Esophagus squamous epithelium (tissue), 5 donors: ENCODE measurements at regions not wholly inside any gene's neighbourhood (a gene's known extent, or its start where the extent isn't known, plus 50 kb on each side); places are given as distances from the start of the nearest gene placed in this dataset.

Source experiments
- DNase-seq: peaks from one replicate; lab custom pipeline; 2025; lab: John Stamatoyannopoulos, UW
- H3K27ac ChIP-seq, 4 donors: fragments of 200-600 bp; sonication (generic); one replicate each; pipeline ENCODE4 v1.5.1; 2016 to 2019; ENCODE audit warnings: mild to moderate bottlenecking in 1 of 4
- H3K27me3 ChIP-seq, 4 donors: fragments of 200-600 bp; sonication (generic); 1 replicate in 3 of 4; 2 replicates in 1 of 4; pipeline versions ENCODE4 v1.5.1 to v1.6.0; 2017 to 2021; ENCODE audit warnings: antibody characterized with exemption in 1 of 4
- H3K36me3 ChIP-seq, 3 donors: fragments of 200-600 bp; sonication (generic); one replicate each; pipeline ENCODE4 v1.5.1; 2016 to 2019
- H3K4me1 ChIP-seq, 3 donors: fragments of 200-600 bp; sonication (generic); one replicate each; pipeline ENCODE4 v1.5.1; 2017 to 2019
- H3K4me3 ChIP-seq, 4 donors: fragments of 200-600 bp; sonication (generic); 1 replicate in 3 of 4; 2 replicates in 1 of 4; pipeline ENCODE4 v1.5.1; 2016 to 2019; ENCODE audit warnings: mild to moderate bottlenecking in 2 of 4, moderate library complexity in 1 of 4
- H3K9me3 ChIP-seq, 3 donors: fragments of 200-600 bp; sonication (generic); one replicate each; pipeline ENCODE4 v1.5.1; 2016 to 2019
- POLR2A ChIP-seq, 4 donors: fragments of 450-650 bp; IDR thresholded peaks; one replicate each; pipeline ENCODE4 v1.6.1; 2017; ENCODE audit warnings: antibody characterized with exemption in 4 of 4, mild to moderate bottlenecking in 4 of 4, moderate library complexity in 3 of 4
- WGBS, 2 donors: methylation state at CpG; one replicate each; pipeline ENCODE4 v1.1.5; 2018; 5-methylcytosine and 5-hydroxymethylcytosine counted together
- intact Hi-C: fragments of 100-400 bp; cut with DNase I; formaldehyde crosslinking; loops from one replicate; pipeline ENCODE4 v1.15.0; 2022
- TF ChIP-seq, protein P1 (sequence below), 6 experiments: fragments of 450-650 bp in 4 of 6; fragments of 200-600 bp in 2 of 6; sonication (generic) in 2 of 6; IDR thresholded peaks; one replicate each; pipeline ENCODE4 v1.5.1; 2016 to 2019; ENCODE audit warnings: antibody characterized with exemption in 6 of 6, mild to moderate bottlenecking in 4 of 6, moderate library complexity in 4 of 6
- donor health status: DM: yes; HTN: yes; CAD: no.

DNA sequence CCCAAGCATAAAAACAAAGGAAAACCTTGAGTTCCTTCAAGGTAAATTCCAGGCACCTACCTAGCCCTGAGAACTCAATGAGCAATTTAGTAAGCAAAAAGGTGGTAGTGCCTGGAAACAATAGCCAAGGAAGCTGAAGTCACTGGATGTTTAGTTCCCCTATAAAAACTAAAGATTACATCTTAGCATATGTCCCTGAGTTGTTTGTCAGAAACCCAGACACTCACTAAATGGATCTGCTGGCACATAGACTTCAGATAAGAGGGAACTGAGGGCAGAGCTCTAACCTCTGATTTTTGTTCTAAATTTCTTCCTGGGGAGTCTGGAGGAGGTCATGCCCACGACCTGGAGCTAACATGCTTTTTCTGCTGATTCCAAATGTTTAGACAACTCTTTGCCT lies 532.8 kb upstream of the SALL1 start:
- H3K9me3 ChIP-seq: no peaks in the 10 kb centered on the region
- intact Hi-C loops: no loop called here
- H3K4me3 ChIP-seq: no peak overlapping the region
- H3K27ac ChIP-seq: no peak overlapping the region
- H3K27me3 ChIP-seq: no peaks in the 10 kb centered on the region
- WGBS, 2 donors: 22 to 29% methylated on average over 1 of the region's 1 CpG
- no peaks in the 10 kb centered on the region for H3K36me3 ChIP-seq
- no peak for TF ChIP-seq POLR2A (IDR thresholded peaks at IDR 0.05)
- TF ChIP-seq, protein P1, sequence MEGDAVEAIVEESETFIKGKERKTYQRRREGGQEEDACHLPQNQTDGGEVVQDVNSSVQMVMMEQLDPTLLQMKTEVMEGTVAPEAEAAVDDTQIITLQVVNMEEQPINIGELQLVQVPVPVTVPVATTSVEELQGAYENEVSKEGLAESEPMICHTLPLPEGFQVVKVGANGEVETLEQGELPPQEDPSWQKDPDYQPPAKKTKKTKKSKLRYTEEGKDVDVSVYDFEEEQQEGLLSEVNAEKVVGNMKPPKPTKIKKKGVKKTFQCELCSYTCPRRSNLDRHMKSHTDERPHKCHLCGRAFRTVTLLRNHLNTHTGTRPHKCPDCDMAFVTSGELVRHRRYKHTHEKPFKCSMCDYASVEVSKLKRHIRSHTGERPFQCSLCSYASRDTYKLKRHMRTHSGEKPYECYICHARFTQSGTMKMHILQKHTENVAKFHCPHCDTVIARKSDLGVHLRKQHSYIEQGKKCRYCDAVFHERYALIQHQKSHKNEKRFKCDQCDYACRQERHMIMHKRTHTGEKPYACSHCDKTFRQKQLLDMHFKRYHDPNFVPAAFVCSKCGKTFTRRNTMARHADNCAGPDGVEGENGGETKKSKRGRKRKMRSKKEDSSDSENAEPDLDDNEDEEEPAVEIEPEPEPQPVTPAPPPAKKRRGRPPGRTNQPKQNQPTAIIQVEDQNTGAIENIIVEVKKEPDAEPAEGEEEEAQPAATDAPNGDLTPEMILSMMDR (IDR thresholded peaks at IDR 0.05): no peak
- DNase-seq: no peak
- no peaks in the 10 kb centered on the region for H3K4me1 ChIP-seq

GRCh38 chr16:51682905-51683304 lies 531.8 kb upstream of the SALL1 start:
- H3K4me3 ChIP-seq: no peak overlapping the region
- 61 to 70% methylated on average over 3 of the region's 3 CpGs for WGBS, 2 donors
- TF ChIP-seq, protein P1 (IDR thresholded peaks at IDR 0.05): no peak
- TF ChIP-seq POLR2A (IDR thresholded peaks at IDR 0.05): no peak
- H3K36me3 ChIP-seq: no peaks in the 10 kb centered on the region
- H3K27me3 ChIP-seq: no peaks in the 10 kb centered on the region
- no peak overlapping the region for H3K27ac ChIP-seq
- no peak for DNase-seq
- H3K4me1 ChIP-seq: no peaks in the 10 kb centered on the region
- intact Hi-C loops: no loop called here
- no peaks in the 10 kb centered on the region for H3K9me3 ChIP-seq

DNA sequence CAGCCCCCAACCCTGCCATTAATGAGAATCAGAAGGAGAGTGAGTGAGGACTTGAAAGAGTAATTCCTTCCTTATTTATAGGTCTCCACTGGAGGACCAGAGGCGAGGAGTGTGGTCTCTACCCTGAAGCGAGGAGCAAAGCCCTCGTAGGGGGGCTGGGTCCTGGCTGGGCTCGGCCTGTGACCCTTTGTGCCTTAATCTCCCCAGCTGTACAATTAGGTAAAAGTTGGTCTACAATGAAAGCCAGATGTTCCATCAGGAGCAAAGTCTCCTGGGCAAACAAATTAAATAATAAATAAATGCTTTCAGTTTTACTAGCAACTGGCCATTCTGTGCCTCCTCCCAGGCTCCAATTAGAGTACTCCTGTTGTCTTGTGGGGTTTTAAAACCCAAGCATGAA lies 523.5 kb upstream of the SALL1 start:
- Histone ChIP-seq H3K4me3 (no peak overlapping the region), H3K36me3 (no peaks in the 10 kb centered on the region), H3K27me3 (no peaks in the 10 kb centered on the region), H3K4me1 (no peaks in the 10 kb centered on the region), H3K9me3 (no peaks in the 10 kb centered on the region), H3K27ac (no peak overlapping the region)
- WGBS, 2 donors: 69 to 71% methylated on average over 4 of the region's 4 CpGs
- TF ChIP-seq, protein P1 (IDR thresholded peaks at IDR 0.05): no peak
- TF ChIP-seq POLR2A (IDR thresholded peaks at IDR 0.05): no peak
- no peak for DNase-seq
- intact Hi-C loops: no loop called here

DNA sequence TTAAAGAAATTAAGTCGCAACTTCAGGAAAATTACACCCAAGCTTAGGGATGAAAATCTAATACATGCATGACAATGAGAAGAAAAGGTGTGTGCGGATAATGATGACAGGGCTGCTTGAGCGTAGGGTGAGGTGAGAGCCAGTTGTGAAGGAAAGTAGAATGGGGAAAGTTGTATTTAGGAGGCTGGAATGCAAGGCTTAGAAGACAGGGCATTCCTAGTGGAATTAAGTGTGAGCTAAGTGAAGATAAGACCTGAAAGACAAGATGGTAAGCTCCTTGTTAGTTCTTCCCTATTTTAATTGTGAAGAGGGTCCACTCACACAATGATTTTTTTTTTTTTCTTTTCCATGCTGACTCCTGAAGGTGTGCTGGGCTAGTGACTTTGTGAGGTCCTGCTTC lies 519.5 kb upstream of the SALL1 start:
- H3K4me1 ChIP-seq: no peaks in the 10 kb centered on the region
- no peak for DNase-seq
- no peak overlapping the region for H3K4me3 ChIP-seq
- intact Hi-C loops: no loop called here
- H3K36me3 ChIP-seq: no peaks in the 10 kb centered on the region
- TF ChIP-seq, protein P1 (IDR thresholded peaks at IDR 0.05): no peak
- TF ChIP-seq POLR2A (IDR thresholded peaks at IDR 0.05): no peak
- no peaks in the 10 kb centered on the region for H3K27me3 ChIP-seq
- H3K27ac ChIP-seq: no peak overlapping the region
- WGBS, 2 donors: 84 to 98% methylated on average over 3 of the region's 3 CpGs
- H3K9me3 ChIP-seq: no peaks in the 10 kb centered on the region

- Histone ChIP-seq H3K4me3 (no peak overlapping the region), H3K36me3 (no peaks in the 10 kb centered on the region), H3K27ac (no peak overlapping the region), H3K4me1 (no peaks in the 10 kb centered on the region), H3K27me3 (peaks cover 0 to 2% (median 0%) of the 10 kb centered on the region in 4 donors), H3K9me3 (no peaks in the 10 kb centered on the region)
- intact Hi-C loops: no loop called here
- 60 to 71% methylated on average over 6 of the region's 6 CpGs for WGBS, 2 donors
- TF ChIP-seq, protein P1 (IDR thresholded peaks at IDR 0.05): no peak
- TF ChIP-seq POLR2A (IDR thresholded peaks at IDR 0.05): no peak
- no peak for DNase-seq
Observed at GRCh38 chr16:51666821-51667220, 515.8 kb upstream of the SALL1 start.
